ENCODE measurements at regions not wholly inside any gene's neighbourhood (a gene's known extent, or its start where the extent isn't known, plus 50 kb on each side); places are given as distances from the start of the nearest gene placed in this dataset.
A peak's percentile ranks its signal among the peaks of the same experiment; 100 is the strongest.

DNA sequence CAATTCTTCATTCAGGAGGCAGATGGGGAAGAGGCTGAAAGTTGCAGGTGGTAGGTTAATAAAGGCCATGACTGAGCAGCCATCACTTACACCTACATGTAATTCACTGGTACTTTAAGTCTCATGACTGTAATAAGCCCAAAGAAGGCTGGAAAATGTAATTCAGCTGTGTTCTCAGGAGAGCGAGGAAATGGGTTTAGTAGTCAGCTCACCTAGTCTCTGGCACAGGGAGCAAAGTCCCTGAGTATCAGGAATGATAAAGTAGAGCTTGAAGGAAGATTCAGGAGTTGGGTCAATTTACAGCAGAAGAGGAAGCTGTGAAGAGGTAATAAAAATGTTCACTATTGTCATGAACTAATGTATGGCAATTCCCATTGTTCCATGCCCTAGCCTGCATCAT is 393.4 kb upstream of the KAZN start:
- Histone ChIP-seq H3K9ac (ENCODE audit: low read length) (no peak overlapping the region), H3K27me3 (ENCODE audit: insufficient read depth, low read length, poor library complexity) (no peaks in the 10 kb centered on the region), H2BK5ac (ENCODE audit: low read length) (no peak overlapping the region), H2BK120ac (ENCODE audit: low read depth, low read length) (no peak overlapping the region), H3K79me2 (ENCODE audit: control insufficient read depth, insufficient read depth, low read length) (no peaks in the 10 kb centered on the region), H4K5ac (ENCODE audit: low read length) (no peak overlapping the region), H3K18ac (ENCODE audit: low read length) (no peak overlapping the region), H3K27ac (ENCODE audit: low read depth, low read length) (no peak overlapping the region), H3K4me1 (ENCODE audit: control insufficient read depth, low read depth, low read length) (no peaks in the 10 kb centered on the region), H2AK5ac (ENCODE audit: low read length) (no peak overlapping the region), H3K79me1 (ENCODE audit: low read length) (no peaks in the 10 kb centered on the region), H3K4me3 (ENCODE audit: low read length) (no peak overlapping the region), H3K23ac (ENCODE audit: low read length) (no peak overlapping the region), H4K8ac (ENCODE audit: low read depth, low read length) (no peak overlapping the region), H3K56ac (ENCODE audit: low read length) (no peak overlapping the region), H2BK15ac (replicated peaks; ENCODE audit: low read depth) (no peak overlapping the region), H3K36me3 (ENCODE audit: control insufficient read depth, insufficient read depth, low read length) (no peaks in the 10 kb centered on the region), H3K4ac (ENCODE audit: low read depth, low read length) (no peak overlapping the region), H3K4me2 (ENCODE audit: low read length) (no peak overlapping the region)
- no CpG with 5 or more reads among the region's 1 CpG for WGBS (ENCODE audit: extremely low coverage, insufficient coverage, low lambda C conversion rate)
- no peak for DNase-seq

GRCh38 chr1:14215151-14215550 is 383.3 kb upstream of the KAZN start:
- Histone ChIP-seq H4K5ac (ENCODE audit: low read length) (no peak overlapping the region), H3K56ac (ENCODE audit: low read length) (no peak overlapping the region), H3K4ac (ENCODE audit: low read depth, low read length) (no peak overlapping the region), H3K79me1 (ENCODE audit: low read length) (no peaks in the 10 kb centered on the region), H2BK15ac (replicated peaks; ENCODE audit: low read depth) (no peak overlapping the region), H3K79me2 (ENCODE audit: control insufficient read depth, insufficient read depth, low read length) (no peaks in the 10 kb centered on the region), H3K27me3 (ENCODE audit: insufficient read depth, low read length, poor library complexity) (no peaks in the 10 kb centered on the region), H4K8ac (ENCODE audit: low read depth, low read length) (no peak overlapping the region), H2AK5ac (ENCODE audit: low read length) (no peak overlapping the region), H3K23ac (ENCODE audit: low read length) (no peak overlapping the region), H3K9ac (ENCODE audit: low read length) (no peak overlapping the region), H3K27ac (ENCODE audit: low read depth, low read length) (no peak overlapping the region), H3K4me1 (ENCODE audit: control insufficient read depth, low read depth, low read length) (no peaks in the 10 kb centered on the region), H3K4me3 (ENCODE audit: low read length) (no peak overlapping the region), H3K18ac (ENCODE audit: low read length) (no peak overlapping the region), H3K36me3 (ENCODE audit: control insufficient read depth, insufficient read depth, low read length) (no peaks in the 10 kb centered on the region), H3K4me2 (ENCODE audit: low read length) (no peak overlapping the region), H2BK120ac (ENCODE audit: low read depth, low read length) (no peak overlapping the region), H2BK5ac (ENCODE audit: low read length) (no peak overlapping the region)
- peak; percentile 74 for DNase-seq

GRCh38 chr1:14217384-14217783 is 381.1 kb upstream of the KAZN start:
- H2BK15ac ChIP-seq (replicated peaks; ENCODE audit: low read depth), result no peak overlapping the region
- H3K4me3 ChIP-seq (ENCODE audit: low read length), result no peak overlapping the region
- H2BK5ac ChIP-seq (ENCODE audit: low read length), result no peak overlapping the region
- H3K27ac ChIP-seq (ENCODE audit: low read depth, low read length), result no peak overlapping the region
- H4K8ac ChIP-seq (ENCODE audit: low read depth, low read length), result no peak overlapping the region
- H3K4ac ChIP-seq (ENCODE audit: low read depth, low read length), result no peak overlapping the region
- no peaks in the 10 kb centered on the region for H3K79me1 ChIP-seq (ENCODE audit: low read length)
- no peak overlapping the region for H2AK5ac ChIP-seq (ENCODE audit: low read length)
- no peaks in the 10 kb centered on the region for H3K36me3 ChIP-seq (ENCODE audit: control insufficient read depth, insufficient read depth, low read length)
- no peak overlapping the region for H3K56ac ChIP-seq (ENCODE audit: low read length)
- no CpG with 5 or more reads among the region's 1 CpG for WGBS (ENCODE audit: extremely low coverage, insufficient coverage, low lambda C conversion rate)
- no peaks in the 10 kb centered on the region for H3K4me1 ChIP-seq (ENCODE audit: control insufficient read depth, low read depth, low read length)
- no peak overlapping the region for H2BK120ac ChIP-seq (ENCODE audit: low read depth, low read length)
- H3K18ac ChIP-seq (ENCODE audit: low read length), result no peak overlapping the region
- no peak overlapping the region for H3K23ac ChIP-seq (ENCODE audit: low read length)
- no peak overlapping the region for H4K5ac ChIP-seq (ENCODE audit: low read length)
- no peak overlapping the region for H3K9ac ChIP-seq (ENCODE audit: low read length)
- no peak for DNase-seq
- no peaks in the 10 kb centered on the region for H3K27me3 ChIP-seq (ENCODE audit: insufficient read depth, low read length, poor library complexity)
- H3K79me2 ChIP-seq (ENCODE audit: control insufficient read depth, insufficient read depth, low read length), result no peaks in the 10 kb centered on the region
- H3K4me2 ChIP-seq (ENCODE audit: low read length), result no peak overlapping the region

DNA sequence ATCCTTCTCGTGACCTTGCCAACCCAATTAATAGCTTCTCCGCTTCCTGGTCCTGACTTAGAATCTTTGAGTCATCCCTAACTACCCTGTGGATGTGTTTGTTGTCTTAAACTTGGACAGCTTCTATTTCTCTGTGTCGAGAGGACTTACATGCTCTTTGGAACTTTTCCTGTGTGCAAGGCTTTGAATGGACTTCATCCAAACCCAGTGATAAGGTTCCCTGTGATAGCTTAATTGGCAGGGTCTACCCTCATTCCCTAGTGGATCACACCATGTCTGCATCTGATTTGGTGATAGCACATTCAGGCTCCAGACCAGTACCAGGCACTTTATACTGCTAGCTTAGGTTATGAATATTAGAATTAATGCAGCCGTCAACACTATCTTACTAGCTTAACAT is 378.2 kb upstream of the KAZN start:
- no peaks in the 10 kb centered on the region for H3K4me1 ChIP-seq (ENCODE audit: control insufficient read depth, low read depth, low read length)
- H3K79me2 ChIP-seq (ENCODE audit: control insufficient read depth, insufficient read depth, low read length), result no peaks in the 10 kb centered on the region
- no peak for DNase-seq
- no peak overlapping the region for H2BK120ac ChIP-seq (ENCODE audit: low read depth, low read length)
- H2BK15ac ChIP-seq (replicated peaks; ENCODE audit: low read depth), result no peak overlapping the region
- H3K27me3 ChIP-seq (ENCODE audit: insufficient read depth, low read length, poor library complexity), result no peaks in the 10 kb centered on the region
- H3K27ac ChIP-seq (ENCODE audit: low read depth, low read length), result no peak overlapping the region
- no peak overlapping the region for H3K4me2 ChIP-seq (ENCODE audit: low read length)
- no peak overlapping the region for H4K5ac ChIP-seq (ENCODE audit: low read length)
- H2AK5ac ChIP-seq (ENCODE audit: low read length), result no peak overlapping the region
- no peak overlapping the region for H2BK5ac ChIP-seq (ENCODE audit: low read length)
- H3K9ac ChIP-seq (ENCODE audit: low read length), result no peak overlapping the region
- no CpG with 5 or more reads among the region's 4 CpGs for WGBS (ENCODE audit: extremely low coverage, insufficient coverage, low lambda C conversion rate)
- H3K4ac ChIP-seq (ENCODE audit: low read depth, low read length), result no peak overlapping the region
- no peak overlapping the region for H3K56ac ChIP-seq (ENCODE audit: low read length)
- H3K36me3 ChIP-seq (ENCODE audit: control insufficient read depth, insufficient read depth, low read length), result no peaks in the 10 kb centered on the region
- no peaks in the 10 kb centered on the region for H3K79me1 ChIP-seq (ENCODE audit: low read length)
- H4K8ac ChIP-seq (ENCODE audit: low read depth, low read length), result no peak overlapping the region
- H3K18ac ChIP-seq (ENCODE audit: low read length), result no peak overlapping the region
- no peak overlapping the region for H3K4me3 ChIP-seq (ENCODE audit: low read length)
- H3K23ac ChIP-seq (ENCODE audit: low read length), result no peak overlapping the region

- WGBS (ENCODE audit: extremely low coverage, insufficient coverage, low lambda C conversion rate), result no CpG with 5 or more reads among the region's 2 CpGs
Measured at GRCh38 chr1:14220811-14221210, 377.7 kb upstream of the KAZN start.

GRCh38 chr1:14222086-14222485 is 376.4 kb upstream of the KAZN start:
- H2BK120ac ChIP-seq (ENCODE audit: low read depth, low read length), result no peak overlapping the region
- no peaks in the 10 kb centered on the region for H3K27me3 ChIP-seq (ENCODE audit: insufficient read depth, low read length, poor library complexity)
- no peak overlapping the region for H4K5ac ChIP-seq (ENCODE audit: low read length)
- no peaks in the 10 kb centered on the region for H3K36me3 ChIP-seq (ENCODE audit: control insufficient read depth, insufficient read depth, low read length)
- H3K79me1 ChIP-seq (ENCODE audit: low read length), result no peaks in the 10 kb centered on the region
- H3K4ac ChIP-seq (ENCODE audit: low read depth, low read length), result no peak overlapping the region
- no peak overlapping the region for H2BK15ac ChIP-seq (replicated peaks; ENCODE audit: low read depth)
- DNase-seq, result no peak
- no peak overlapping the region for H3K23ac ChIP-seq (ENCODE audit: low read length)
- no peak overlapping the region for H2BK5ac ChIP-seq (ENCODE audit: low read length)
- no peak overlapping the region for H3K4me2 ChIP-seq (ENCODE audit: low read length)
- no peak overlapping the region for H3K4me3 ChIP-seq (ENCODE audit: low read length)
- no peak overlapping the region for H3K9ac ChIP-seq (ENCODE audit: low read length)
- H3K79me2 ChIP-seq (ENCODE audit: control insufficient read depth, insufficient read depth, low read length), result no peaks in the 10 kb centered on the region
- no peak overlapping the region for H3K18ac ChIP-seq (ENCODE audit: low read length)
- no peak overlapping the region for H4K8ac ChIP-seq (ENCODE audit: low read depth, low read length)
- H3K56ac ChIP-seq (ENCODE audit: low read length), result no peak overlapping the region
- H2AK5ac ChIP-seq (ENCODE audit: low read length), result no peak overlapping the region
- H3K27ac ChIP-seq (ENCODE audit: low read depth, low read length), result no peak overlapping the region
- WGBS (ENCODE audit: extremely low coverage, insufficient coverage, low lambda C conversion rate), result no CpG with 5 or more reads among the region's 6 CpGs
- no peaks in the 10 kb centered on the region for H3K4me1 ChIP-seq (ENCODE audit: control insufficient read depth, low read depth, low read length)

More at GRCh38 chr1:14220811-14221210, 377.7 kb upstream of the KAZN start:
- Histone ChIP-seq H3K18ac (ENCODE audit: low read length) (no peak overlapping the region), H4K5ac (ENCODE audit: low read length) (no peak overlapping the region), H3K79me1 (ENCODE audit: low read length) (no peaks in the 10 kb centered on the region), H2BK5ac (ENCODE audit: low read length) (no peak overlapping the region), H3K4ac (ENCODE audit: low read depth, low read length) (no peak overlapping the region), H2BK120ac (ENCODE audit: low read depth, low read length) (no peak overlapping the region), H3K36me3 (ENCODE audit: control insufficient read depth, insufficient read depth, low read length) (no peaks in the 10 kb centered on the region), H3K9ac (ENCODE audit: low read length) (no peak overlapping the region), H3K4me2 (ENCODE audit: low read length) (no peak overlapping the region), H3K4me3 (ENCODE audit: low read length) (no peak overlapping the region), H3K27me3 (ENCODE audit: insufficient read depth, low read length, poor library complexity) (no peaks in the 10 kb centered on the region), H3K4me1 (ENCODE audit: control insufficient read depth, low read depth, low read length) (no peaks in the 10 kb centered on the region), H3K56ac (ENCODE audit: low read length) (no peak overlapping the region), H2BK15ac (replicated peaks; ENCODE audit: low read depth) (no peak overlapping the region), H2AK5ac (ENCODE audit: low read length) (no peak overlapping the region), H3K23ac (ENCODE audit: low read length) (no peak overlapping the region), H3K79me2 (ENCODE audit: control insufficient read depth, insufficient read depth, low read length) (no peaks in the 10 kb centered on the region), H3K27ac (ENCODE audit: low read depth, low read length) (no peak overlapping the region), H4K8ac (ENCODE audit: low read depth, low read length) (no peak overlapping the region)
- DNase-seq, result no peak
